GM12864 (cell line): ENCODE measurements at regions not wholly inside any gene's neighbourhood (a gene's known extent, or its start where the extent isn't known, plus 50 kb on each side); places are given as distances from the start of the nearest gene placed in this dataset.

ENCODE experiments used
- DNase-seq: peaks from one replicate; pipeline ENCODE4 v3.0.0-alpha.2; 2011; ENCODE audit warnings: low read depth
- H3K4me3 ChIP-seq: 2 replicates; pipeline ENCODE4 v1.5.1; 2011; ENCODE audit warnings: mild to moderate bottlenecking, low read depth, low read length, control low read depth
- CTCF ChIP-seq: IDR thresholded peaks from 2 replicates; pipeline ENCODE4 v1.5.1; 2011; ENCODE audit warnings: low read depth, mild to moderate bottlenecking, moderate library complexity, low read length, control low read depth, inconsistent platforms; ENCODE audit errors: missing control alignments

- TF ChIP-seq CTCF: no peak
- no peak overlapping the region for H3K4me3 ChIP-seq
- no peak for DNase-seq
Observed at GRCh38 chr5:56662893-56663292, 152.5 kb upstream of the MAP3K1 start.

- no peak for DNase-seq
- no peak for TF ChIP-seq CTCF
- H3K4me3 ChIP-seq: no peak overlapping the region
Observed at GRCh38 chr5:56659971-56660370, 155.4 kb upstream of the MAP3K1 start.

DNA sequence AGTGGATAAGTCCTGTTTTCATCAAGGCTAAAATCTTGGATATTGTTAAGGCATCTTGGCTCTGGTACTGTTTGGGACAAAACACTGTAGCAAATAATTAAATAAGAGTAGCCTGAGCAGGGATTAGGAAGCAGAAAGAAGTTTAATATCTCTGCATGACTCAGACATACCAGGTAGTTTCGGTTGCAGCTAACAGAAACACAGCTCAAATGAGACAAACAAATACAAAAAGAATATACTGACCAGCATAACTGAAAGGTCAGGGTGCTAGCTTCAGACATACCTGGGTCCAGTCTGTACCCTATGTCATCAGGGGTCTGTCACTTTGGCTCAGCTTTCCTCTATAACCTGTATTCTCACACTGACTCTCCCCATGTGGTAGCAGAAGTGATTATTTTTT, 156.4 kb upstream of the MAP3K1 start:
- no peak for DNase-seq

GRCh38 chr5:56656846-56657726, 158.3 kb upstream of the MAP3K1 start:
- no peak for DNase-seq
- no peak for TF ChIP-seq CTCF
- H3K4me3 ChIP-seq: no peak overlapping the region

More for the DNA sequence above, 156.4 kb upstream of the MAP3K1 start:
- H3K4me3 ChIP-seq: no peak overlapping the region
- TF ChIP-seq CTCF: no peak

DNA sequence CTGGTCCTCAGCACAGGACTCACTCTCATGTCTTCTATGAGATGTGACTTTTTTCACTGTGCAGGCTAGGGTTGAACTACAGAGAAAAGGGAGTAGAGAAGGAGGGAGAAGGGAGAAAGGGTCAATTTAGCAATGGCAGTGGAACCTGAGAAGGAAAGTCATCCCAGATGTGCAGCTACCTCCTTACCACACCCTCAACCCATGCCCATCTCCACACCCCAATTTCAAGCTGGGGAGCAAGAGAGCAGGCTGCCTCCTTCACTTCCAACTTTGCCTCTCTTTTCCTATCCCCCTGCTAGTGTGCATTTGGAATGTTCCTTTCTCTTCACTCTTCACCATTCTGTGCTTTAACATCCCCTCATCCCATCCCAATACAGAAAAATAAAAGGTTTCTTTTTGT, 163.5 kb upstream of the MAP3K1 start:
- no peak for DNase-seq
- TF ChIP-seq CTCF: no peak
- no peak overlapping the region for H3K4me3 ChIP-seq

DNA sequence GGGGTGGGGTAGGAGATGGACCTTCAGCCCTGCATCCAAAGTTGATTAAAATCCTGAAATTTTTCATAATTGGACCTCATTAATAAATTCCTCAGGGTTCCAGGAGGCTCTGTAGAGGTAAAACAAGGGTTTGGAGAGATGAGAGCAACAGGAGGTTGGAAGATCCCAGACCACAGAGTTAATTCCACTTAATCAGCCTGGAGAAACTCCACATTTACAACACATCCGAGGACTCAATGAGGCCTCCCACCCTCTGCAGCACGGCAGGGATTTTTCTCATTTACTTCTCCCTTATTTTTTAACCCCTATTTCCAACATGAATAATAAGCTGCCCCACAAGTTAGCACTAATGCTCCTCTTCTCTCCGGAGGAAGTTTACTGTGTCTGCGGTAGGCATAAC, 165.0 kb upstream of the MAP3K1 start:
- no peak overlapping the region for H3K4me3 ChIP-seq
- TF ChIP-seq CTCF: no peak
- no peak for DNase-seq

GRCh38 chr5:56649569-56649968, 165.8 kb upstream of the MAP3K1 start:
- TF ChIP-seq CTCF: no peak
- DNase-seq: no peak
- no peak overlapping the region for H3K4me3 ChIP-seq
